ENCODE measurements at regions not wholly inside any gene's neighbourhood (a gene's known extent, or its start where the extent isn't known, plus 50 kb on each side); places are given as distances from the start of the nearest gene placed in this dataset.
"Not testable (repeated sequence)": the region's sequence is repeated elsewhere in the genome, so short reads cannot be mapped to it uniquely, and the experiment has no call there.

- TF ChIP-seq POLR2AphosphoS2 (IDR thresholded peaks at IDR 0.05; ENCODE audit: low read depth, low read length) (no peak), ZZZ3 (IDR thresholded peaks at IDR 0.05; ENCODE audit: control insufficient read depth, insufficient read length, low read depth) (no peak), HDGF (IDR thresholded peaks at IDR 0.05) (no peak), FOS (IDR thresholded peaks at IDR 0.05; ENCODE audit: borderline replicate concordance, extremely low read depth, insufficient read length) (no peak), ELK1 (IDR thresholded peaks at IDR 0.05; ENCODE audit: low read depth, low read length) (no peak), BACH1 (IDR thresholded peaks at IDR 0.05; ENCODE audit: borderline replicate concordance) (no peak), JUND (IDR thresholded peaks at IDR 0.05; ENCODE audit: low read depth, low read length) (no peak), MLLT1 (IDR thresholded peaks at IDR 0.05) (no peak)
These were observed 94.3 kb upstream of the PABPC3 start (continued) for GRCh38 chr13:25001476-25002206.

GRCh38 chr13:25002311-25002710, 93.6 kb upstream of the PABPC3 start:
- BruUV-seq (replicated peaks); H3K79me2 ChIP-seq (ENCODE audit: control insufficient read depth, insufficient read depth, low read length); H4K20me1 ChIP-seq (ENCODE audit: control insufficient read depth, insufficient read depth); H2AFZ ChIP-seq (ENCODE audit: control insufficient read depth, low read depth, low read length); intact Hi-C loops (cut with micrococcal nuclease; ENCODE audit: unreplicated experiment); H3K27ac ChIP-seq (ENCODE audit: control insufficient read depth, insufficient read depth); in situ Hi-C loops (cut with MboI); H3K9me3 ChIP-seq (replicated peaks; ENCODE audit: control insufficient read depth, insufficient read depth, low read length); RAD21 ChIA-PET (ENCODE audit: unreplicated experiment); H3K4me2 ChIP-seq (ENCODE audit: control insufficient read depth, insufficient read depth); H3K4me1 ChIP-seq (ENCODE audit: control insufficient read depth, insufficient read depth, low read length); FAIRE-seq; H3K27me3 ChIP-seq (replicated peaks in 1 of 2; ENCODE audit: control insufficient read depth in 2 of 2, insufficient read depth in 2 of 2, low read length in 1 of 2); DNase-seq (ENCODE audit: low read depth, low spot score); H3K36me3 ChIP-seq (ENCODE audit: control insufficient read depth in 2 of 2, insufficient read depth in 2 of 2, low read length in 1 of 2); ATAC-seq; H3K4me3 ChIP-seq; POLR2A ChIA-PET; SMC1A ChIA-PET (ENCODE audit: uncharacterized antibody, unreplicated experiment); H3K9ac ChIP-seq (ENCODE audit: control insufficient read depth, insufficient read depth, low read length): not testable (repeated sequence)
- CTCF ChIA-PET = interaction anchor here (0.6 to 1.3 kb wide), 3 partner anchors 35 to 178 kb away, joined by 3 to 4 read pairs (median 3); no protein-coding TSS in a partner anchor
- WGBS (ENCODE audit: insufficient coverage, insufficient replicate concordance, low lambda C conversion rate, missing lambda C conversion rate) = 31% methylated on average over 14 of the region's 14 CpGs

- BruUV-seq (replicated peaks); ATAC-seq; H3K4me3 ChIP-seq; POLR2A ChIA-PET; H3K4me1 ChIP-seq (ENCODE audit: control insufficient read depth, insufficient read depth, low read length); H2AFZ ChIP-seq (ENCODE audit: control insufficient read depth, low read depth, low read length); H4K20me1 ChIP-seq (ENCODE audit: control insufficient read depth, insufficient read depth); in situ Hi-C loops (cut with MboI); DNase-seq (ENCODE audit: low read depth, low spot score); H3K79me2 ChIP-seq (ENCODE audit: control insufficient read depth, insufficient read depth, low read length); H3K4me2 ChIP-seq (ENCODE audit: control insufficient read depth, insufficient read depth); H3K27ac ChIP-seq (ENCODE audit: control insufficient read depth, insufficient read depth); H3K9ac ChIP-seq (ENCODE audit: control insufficient read depth, insufficient read depth, low read length); H3K27me3 ChIP-seq (replicated peaks in 1 of 2; ENCODE audit: control insufficient read depth in 2 of 2, insufficient read depth in 2 of 2, low read length in 1 of 2); H3K9me3 ChIP-seq (replicated peaks; ENCODE audit: control insufficient read depth, insufficient read depth, low read length); H3K36me3 ChIP-seq (ENCODE audit: control insufficient read depth in 2 of 2, insufficient read depth in 2 of 2, low read length in 1 of 2): not testable (repeated sequence)
- FAIRE-seq = peak; percentile 27
- 22% methylated on average over 4 of the region's 10 CpGs for WGBS (ENCODE audit: insufficient coverage, insufficient replicate concordance, low lambda C conversion rate, missing lambda C conversion rate)
- ChIA-PET RAD21 (ENCODE audit: unreplicated experiment) (interaction anchor here (0.7 to 1.1 kb wide), 3 partner anchors 30 to 372 kb away, joined by 3 read pairs; no protein-coding TSS in a partner anchor), CTCF (interaction anchor here (0.7 to 2.5 kb wide), 11 partner anchors 9 to 371 kb away, joined by 3 to 17 read pairs (median 4); no protein-coding TSS in a partner anchor), SMC1A (ENCODE audit: uncharacterized antibody, unreplicated experiment) (interaction anchor here (0.6 kb wide), 1 partner anchor 9 kb away, joined by 3 read pairs; no protein-coding TSS in a partner anchor)
- intact Hi-C loops (cut with micrococcal nuclease; ENCODE audit: unreplicated experiment) = loop anchor here (2.0 kb wide), 1 partner anchor 110 kb away; no protein-coding TSS in a partner anchor
These were observed 91.4 kb upstream of the PABPC3 start for GRCh38 chr13:25004489-25004888.
